ENCODE measurements at regions not wholly inside any gene's neighbourhood (a gene's known extent, or its start where the extent isn't known, plus 50 kb on each side); places are given as distances from the start of the nearest gene placed in this dataset.

DNA sequence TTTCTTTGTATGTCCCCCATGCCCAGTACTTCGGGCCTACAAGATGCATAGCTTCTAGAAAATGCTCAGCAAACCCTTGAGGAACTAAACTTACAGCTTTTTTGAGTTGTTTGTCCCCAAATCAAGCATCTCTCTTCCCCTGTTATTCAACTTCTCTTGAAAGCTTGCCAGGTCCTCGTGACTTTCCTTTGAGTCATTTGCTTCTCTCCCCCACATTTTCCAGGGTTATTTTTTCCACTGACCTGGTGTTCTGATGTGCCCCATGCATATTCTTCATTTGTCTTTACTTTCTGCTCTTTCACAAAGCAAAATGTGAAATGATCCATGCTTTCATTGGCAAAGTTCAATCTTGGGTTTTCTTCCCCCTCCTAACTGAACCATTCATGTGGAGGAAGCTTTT is 204.8 kb downstream of the TFAP2A start:
- Histone ChIP-seq H4K20me1 (ENCODE audit: insufficient read depth, low read length) (no peaks in the 10 kb centered on the region), H3K79me2 (ENCODE audit: insufficient read depth, low read length) (no peaks in the 10 kb centered on the region), H3K9ac (ENCODE audit: insufficient read depth, low read length, poor library complexity, severe bottlenecking) (no peak overlapping the region), H3K9me3 (replicated peaks in 1 of 2; ENCODE audit: control insufficient read depth in 1 of 2, insufficient read depth in 1 of 2, low read length in 2 of 2) (peaks cover 0 to 5% of the 10 kb centered on the region in 2 donors), H3K4me3 (replicated peaks in 1 of 3; ENCODE audit: low read depth in 2 of 3, low read length in 3 of 3) (no peak overlapping the region), H3K27me3 (ENCODE audit: control insufficient read depth in 2 of 2, insufficient read depth in 2 of 2, low read length in 2 of 2) (no peaks in the 10 kb centered on the region), H3K4me1 (ENCODE audit: control insufficient read depth in 1 of 2, insufficient read depth in 2 of 2, low read length in 2 of 2) (peaks cover 14 to 17% of the 10 kb centered on the region in 2 donors), H3K36me3 (replicated peaks in 1 of 2; ENCODE audit: control insufficient read depth in 1 of 2, insufficient read depth in 2 of 2, low read length in 2 of 2) (no peaks in the 10 kb centered on the region), H3K4me2 (replicated peaks; ENCODE audit: extremely low read depth, low read length, poor library complexity, severe bottlenecking) (no peak overlapping the region), H3K27ac (ENCODE audit: low read depth in 1 of 2, low read length in 2 of 2) (no peak overlapping the region), H2AFZ (ENCODE audit: insufficient read depth, low read depth, low read length, poor library complexity, severe bottlenecking) (no peak overlapping the region)
- Mint-ChIP-seq H3K4me3 (no peak overlapping the region), H3K9me3 (peaks cover 5 to 19% (median 12%) of the 10 kb centered on the region in 7 donors), H3K27me3 (ENCODE audit: low read depth in 3 of 3) (peaks cover 2 to 11% (median 6%) of the 10 kb centered on the region in 3 donors), H3K27ac (no peak overlapping the region), H3K36me3 (no peaks in the 10 kb centered on the region), H3K4me1 (peaks cover 14% of the 10 kb centered on the region)
- 0% methylated on average over 2 of the region's 2 CpGs for WGBS (ENCODE audit: insufficient coverage)
- DNase-seq = no peak
- no peak for TF ChIP-seq CTCF (IDR thresholded peaks at IDR 0.05)
- intact Hi-C loops (cut with micrococcal nuclease) = no loop called here

DNA sequence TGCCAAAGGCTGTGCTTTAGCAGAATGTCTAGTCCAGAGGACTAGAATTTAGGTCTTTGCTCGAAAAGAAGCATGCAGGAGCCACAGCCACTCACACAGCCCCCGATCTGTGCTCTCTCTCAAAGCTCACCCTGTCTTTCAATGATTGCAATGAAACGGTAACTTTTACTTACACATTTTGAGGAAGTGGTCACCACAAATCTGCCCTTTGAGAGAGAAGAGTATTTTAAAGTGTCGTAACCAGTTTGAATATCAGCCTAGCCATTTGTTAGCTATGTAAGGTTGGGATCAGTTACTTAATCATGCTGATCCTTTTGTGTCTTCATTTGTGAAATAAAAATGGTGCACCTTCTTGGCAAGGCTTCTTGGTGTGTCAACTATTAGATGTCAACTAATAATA is 209.0 kb downstream of the TFAP2A start:
- peaks cover 18% of the 10 kb centered on the region for H3K4me1 Mint-ChIP-seq
- H3K9me3 ChIP-seq (replicated peaks in 1 of 2; ENCODE audit: control insufficient read depth in 1 of 2, insufficient read depth in 1 of 2, low read length in 2 of 2) = peaks cover 0 to 5% of the 10 kb centered on the region in 2 donors
- no peaks in the 10 kb centered on the region for H4K20me1 ChIP-seq (ENCODE audit: insufficient read depth, low read length)
- H3K27me3 ChIP-seq (ENCODE audit: control insufficient read depth in 2 of 2, insufficient read depth in 2 of 2, low read length in 2 of 2) = no peaks in the 10 kb centered on the region
- H3K4me3 Mint-ChIP-seq = peak overlapping the region in 1 of 2 donors; percentile 43
- intact Hi-C loops (cut with micrococcal nuclease) = no loop called here
- TF ChIP-seq CTCF (IDR thresholded peaks at IDR 0.05) = no peak
- H3K4me1 ChIP-seq (ENCODE audit: control insufficient read depth in 1 of 2, insufficient read depth in 2 of 2, low read length in 2 of 2) = peaks cover 15 to 21% of the 10 kb centered on the region in 2 donors
- peak; percentile 4 to 51 (median 38) for DNase-seq
- no peak overlapping the region for H3K4me3 ChIP-seq (replicated peaks in 1 of 3; ENCODE audit: low read depth in 2 of 3, low read length in 3 of 3)
- H3K27ac Mint-ChIP-seq = peak overlapping the region in 2 of 7 donors; percentile 17 to 26
- no peak overlapping the region for H3K27ac ChIP-seq (ENCODE audit: low read depth in 1 of 2, low read length in 2 of 2)
- H3K4me2 ChIP-seq (replicated peaks; ENCODE audit: extremely low read depth, low read length, poor library complexity, severe bottlenecking) = peak overlapping the region; percentile 44
- no peaks in the 10 kb centered on the region for H3K36me3 ChIP-seq (replicated peaks in 1 of 2; ENCODE audit: control insufficient read depth in 1 of 2, insufficient read depth in 2 of 2, low read length in 2 of 2)
- WGBS (ENCODE audit: insufficient coverage) = 13% methylated on average over 1 of the region's 4 CpGs
- H2AFZ ChIP-seq (ENCODE audit: insufficient read depth, low read depth, low read length, poor library complexity, severe bottlenecking) = peak overlapping the region; percentile 1
- H3K27me3 Mint-ChIP-seq (ENCODE audit: low read depth in 3 of 3) = peaks cover 3 to 5% (median 4%) of the 10 kb centered on the region in 3 donors
- H3K9ac ChIP-seq (ENCODE audit: insufficient read depth, low read length, poor library complexity, severe bottlenecking) = no peak overlapping the region
- H3K9me3 Mint-ChIP-seq = peaks cover 5 to 20% (median 12%) of the 10 kb centered on the region in 7 donors
- H3K36me3 Mint-ChIP-seq = no peaks in the 10 kb centered on the region
- H3K79me2 ChIP-seq (ENCODE audit: insufficient read depth, low read length) = no peaks in the 10 kb centered on the region
